ENCODE measurements at regions not wholly inside any gene's neighbourhood (a gene's known extent, or its start where the extent isn't known, plus 50 kb on each side); places are given as distances from the start of the nearest gene placed in this dataset.

GRCh38 chr2:42932271-42933151 lies 140.1 kb upstream of the HAAO start:
- DNase-seq (ENCODE audit: low read depth) = no peak

GRCh38 chr2:42931818-42932195 lies 139.4 kb upstream of the HAAO start:
- DNase-seq (ENCODE audit: low read depth) = no peak

GRCh38 chr2:42931146-42931817 lies 138.9 kb upstream of the HAAO start:
- no peak for DNase-seq (ENCODE audit: low read depth)

- peak; percentile 44 for DNase-seq (ENCODE audit: low read depth)
Observed at GRCh38 chr2:42930025-42930581, 137.7 kb upstream of the HAAO start.

GRCh38 chr2:42929546-42930024 lies 137.2 kb upstream of the HAAO start:
- no peak for DNase-seq (ENCODE audit: low read depth)

GRCh38 chr2:42928692-42929545 lies 136.5 kb upstream of the HAAO start:
- peak; percentile 33 for DNase-seq (ENCODE audit: low read depth)

- no peak for DNase-seq (ENCODE audit: low read depth)
Observed at GRCh38 chr2:42928161-42928691, 135.8 kb upstream of the HAAO start.

GRCh38 chr2:42927334-42928160 lies 135.2 kb upstream of the HAAO start:
- DNase-seq (ENCODE audit: low read depth) = no peak

- no peak for DNase-seq (ENCODE audit: low read depth)
Observed at GRCh38 chr2:42926434-42927333, 134.3 kb upstream of the HAAO start.

- DNase-seq (ENCODE audit: low read depth) = no peak
Observed at GRCh38 chr2:42925742-42926433, 133.5 kb upstream of the HAAO start.

- peak; percentile 68 for DNase-seq (ENCODE audit: low read depth)
Observed at GRCh38 chr2:42924418-42924886, 132.1 kb upstream of the HAAO start.

- peak; percentile 76 for DNase-seq (ENCODE audit: low read depth)
Observed at GRCh38 chr2:42923580-42924417, 131.4 kb upstream of the HAAO start.

GRCh38 chr2:42922790-42923579 lies 130.6 kb upstream of the HAAO start:
- peak; percentile 90 for DNase-seq (ENCODE audit: low read depth)

GRCh38 chr2:42922293-42922692 lies 129.9 kb upstream of the HAAO start:
- no peak for DNase-seq (ENCODE audit: low read depth)

- DNase-seq (ENCODE audit: low read depth) = no peak
Observed at GRCh38 chr2:42921721-42922120, 129.3 kb upstream of the HAAO start.

- no peak for DNase-seq (ENCODE audit: low read depth)
Observed at GRCh38 chr2:42921147-42921520, 128.8 kb upstream of the HAAO start.

- no peak for DNase-seq (ENCODE audit: low read depth)
Observed at GRCh38 chr2:42920446-42921146, 128.2 kb upstream of the HAAO start.
